WI38 (cell line): ENCODE measurements at regions not wholly inside any gene's neighbourhood (a gene's known extent, or its start where the extent isn't known, plus 50 kb on each side); places are given as distances from the start of the nearest gene placed in this dataset.

ENCODE experiments used
- H3K4me3 ChIP-seq: 2 replicates; pipeline ENCODE4 v1.5.1; 2011; ENCODE audit warnings: low read depth, mild to moderate bottlenecking, control low read depth, low read length
- CTCF ChIP-seq: IDR thresholded peaks from 2 replicates; pipeline ENCODE4 v1.5.1; 2012; ENCODE audit warnings: low read depth, mild to moderate bottlenecking, control low read depth, low read length

GRCh38 chrX:115929480-115929879, 241.1 kb upstream of the AGTR2 start:
- H3K4me3 ChIP-seq, result no peak overlapping the region
- TF ChIP-seq CTCF, result no peak

DNA sequence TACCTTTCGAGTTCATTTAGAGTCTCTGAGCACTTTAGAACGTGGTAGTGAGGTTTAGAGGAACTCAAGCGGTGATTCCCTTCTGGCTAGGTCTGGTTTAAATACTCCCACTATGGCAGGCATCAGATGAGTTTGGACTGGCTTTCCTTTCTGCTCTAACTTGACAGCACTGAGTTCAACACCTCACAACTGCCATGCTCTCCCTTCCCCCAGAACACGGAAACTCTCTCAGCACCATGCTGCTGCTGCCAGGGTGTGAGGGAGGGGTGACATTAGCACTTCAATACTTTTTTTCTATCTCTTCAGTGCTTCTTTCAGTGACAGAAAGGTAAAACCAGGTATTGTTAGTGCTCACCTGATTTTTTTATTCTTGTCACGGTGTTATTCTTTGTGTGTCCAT, 234.5 kb upstream of the AGTR2 start:
- no peak for TF ChIP-seq CTCF
- no peak overlapping the region for H3K4me3 ChIP-seq

GRCh38 chrX:115939070-115939469, 231.5 kb upstream of the AGTR2 start:
- no peak overlapping the region for H3K4me3 ChIP-seq
- TF ChIP-seq CTCF, result no peak

GRCh38 chrX:115939636-115940160, 230.8 kb upstream of the AGTR2 start:
- no peak for TF ChIP-seq CTCF
- no peak overlapping the region for H3K4me3 ChIP-seq

GRCh38 chrX:115940348-115940747, 230.2 kb upstream of the AGTR2 start:
- TF ChIP-seq CTCF, result no peak

GRCh38 chrX:115940888-115941332, 229.6 kb upstream of the AGTR2 start:
- H3K4me3 ChIP-seq, result no peak overlapping the region
- TF ChIP-seq CTCF, result 0 out of 2 replicates have a peak, but pooled peaks have one; percentile 9

More at GRCh38 chrX:115940348-115940747, 230.2 kb upstream of the AGTR2 start:
- H3K4me3 ChIP-seq, result no peak overlapping the region

DNA sequence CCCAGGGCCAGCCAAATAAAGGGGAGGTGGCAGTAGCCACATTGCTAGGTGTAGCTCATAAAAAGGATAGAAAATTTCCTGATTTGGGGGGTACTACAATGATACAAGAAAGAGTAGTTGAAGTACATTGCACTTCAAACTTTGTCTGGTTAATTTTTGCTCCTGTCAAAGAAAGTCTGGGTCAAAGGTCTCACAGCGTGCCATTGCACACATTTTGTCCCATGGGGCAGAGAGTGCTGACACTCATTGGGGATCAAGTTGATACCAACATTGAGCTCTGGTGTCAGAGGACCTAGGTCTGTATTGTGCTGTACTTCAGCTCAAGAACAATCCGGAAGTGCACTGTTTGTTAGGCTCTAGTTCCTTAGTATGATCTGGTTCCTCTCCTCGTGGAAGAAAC, 229.2 kb upstream of the AGTR2 start:
- TF ChIP-seq CTCF, result no peak
- no peak overlapping the region for H3K4me3 ChIP-seq
